Body of pancreas (tissue), 4 donors: ENCODE measurements at regions not wholly inside any gene's neighbourhood (a gene's known extent, or its start where the extent isn't known, plus 50 kb on each side); places are given as distances from the start of the nearest gene placed in this dataset.

Source experiments
- ATAC-seq: fragments of 150-250 bp; one replicate; pipeline ENCODE4 v1.9.1; 2016
- DNase-seq, 4 donors: peaks; one replicate each; pipeline ENCODE4 v3.0.0-alpha.2; 2019
- H3K27ac ChIP-seq, 4 donors: fragments of 200-600 bp; sonication (generic); 1 replicate in 3 of 4; 2 replicates in 1 of 4; pipeline versions ENCODE4 v1.5.1 to v1.6.1; 2016 to 2019; ENCODE audit warnings: mild to moderate bottlenecking in 1 of 4, mixed read lengths in 1 of 4, moderate library complexity in 1 of 4
- H3K27me3 ChIP-seq, 2 donors: fragments of 200-600 bp; sonication (generic); one replicate each; pipeline ENCODE4 v1.6.0; 2016; ENCODE audit warnings: mild to moderate bottlenecking in 1 of 2
- H3K36me3 ChIP-seq, 2 donors: fragments of 200-600 bp; sonication (generic); replicated peaks in 1 of 2; 2 replicates each; pipeline ENCODE4 v1.5.1; 2016; ENCODE audit warnings: low read depth in 2 of 2; ENCODE audit not compliant: insufficient read depth in 1 of 2
- H3K4me1 ChIP-seq: fragments of 200-600 bp; sonication (generic); one replicate; pipeline ENCODE4 v1.6.0; 2016
- H3K4me3 ChIP-seq, 2 donors: fragments of 200-600 bp; sonication (generic); 1 replicate in 1 of 2; 2 replicates in 1 of 2; pipeline ENCODE4 v1.5.1; 2016 to 2019
- H3K9me3 ChIP-seq, 3 donors: fragments of 200-600 bp; sonication (generic); 1 replicate in 2 of 3; 2 replicates in 1 of 3; pipeline ENCODE4 v1.5.1; 2016
- POLR2A ChIP-seq, 3 donors: fragments of 450-650 bp; IDR thresholded peaks; one replicate each; pipeline ENCODE4 v1.6.1; 2016; ENCODE audit warnings: antibody characterized with exemption in 3 of 3, mild to moderate bottlenecking in 2 of 3
- WGBS, 2 donors: methylation state at CpG; one replicate each; pipeline ENCODE4 v1.1.5; 2017; 5-methylcytosine and 5-hydroxymethylcytosine counted together
- intact Hi-C: fragments of 100-400 bp; cut with DNase I; formaldehyde crosslinking; loops from one replicate; pipeline ENCODE4 v1.15.1; 2023
- TF ChIP-seq, protein P1 (sequence below), 7 experiments: fragments of 450-650 bp in 4 of 7; fragments of 200-600 bp in 3 of 7; sonication (generic) in 3 of 7; IDR thresholded peaks; one replicate each; pipeline ENCODE4 v1.5.1; 2016 to 2019; ENCODE audit warnings: antibody characterized with exemption in 7 of 7

DNA sequence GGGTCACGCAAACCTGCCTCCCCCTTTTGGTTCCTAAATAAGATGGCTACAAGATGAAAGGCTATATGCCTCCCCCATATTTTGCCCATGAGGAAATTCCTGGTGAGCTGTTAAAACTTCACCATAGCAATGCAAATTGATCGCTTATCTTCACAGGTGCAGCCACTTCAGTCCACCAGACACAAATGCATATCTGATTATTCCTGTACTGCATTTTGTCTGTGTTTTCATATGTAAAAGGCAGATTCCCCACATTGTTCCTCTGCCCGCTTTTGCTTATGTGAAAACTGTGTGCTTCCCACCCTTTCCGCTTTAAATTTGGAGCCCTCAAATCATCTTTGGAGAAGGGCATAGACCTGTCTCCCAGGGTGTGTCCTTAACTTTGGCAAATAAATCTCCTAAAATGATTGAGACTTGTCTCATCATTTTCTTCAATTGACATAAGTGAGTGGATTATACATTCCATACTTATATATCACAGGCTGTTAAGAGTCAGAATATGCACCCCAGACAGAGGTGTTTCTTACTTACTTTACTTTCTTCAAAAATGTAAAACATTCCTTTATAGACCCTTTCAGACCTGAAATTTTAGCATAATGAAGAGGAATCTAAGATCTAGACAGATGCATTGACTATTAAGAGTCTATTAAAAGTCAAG, 116.4 kb downstream of the CASP12 start:
- no peak for DNase-seq
- Histone ChIP-seq H3K4me3 (no peak overlapping the region), H3K27ac (no peak overlapping the region), H3K9me3 (no peaks in the 10 kb centered on the region), H3K4me1 (no peaks in the 10 kb centered on the region), H3K27me3 (no peaks in the 10 kb centered on the region), H3K36me3 (no peaks in the 10 kb centered on the region)
- 81 to 86% methylated on average over 4 of the region's 4 CpGs for WGBS, 2 donors
- no peak for TF ChIP-seq POLR2A (IDR thresholded peaks at IDR 0.05)
- TF ChIP-seq, protein P1, sequence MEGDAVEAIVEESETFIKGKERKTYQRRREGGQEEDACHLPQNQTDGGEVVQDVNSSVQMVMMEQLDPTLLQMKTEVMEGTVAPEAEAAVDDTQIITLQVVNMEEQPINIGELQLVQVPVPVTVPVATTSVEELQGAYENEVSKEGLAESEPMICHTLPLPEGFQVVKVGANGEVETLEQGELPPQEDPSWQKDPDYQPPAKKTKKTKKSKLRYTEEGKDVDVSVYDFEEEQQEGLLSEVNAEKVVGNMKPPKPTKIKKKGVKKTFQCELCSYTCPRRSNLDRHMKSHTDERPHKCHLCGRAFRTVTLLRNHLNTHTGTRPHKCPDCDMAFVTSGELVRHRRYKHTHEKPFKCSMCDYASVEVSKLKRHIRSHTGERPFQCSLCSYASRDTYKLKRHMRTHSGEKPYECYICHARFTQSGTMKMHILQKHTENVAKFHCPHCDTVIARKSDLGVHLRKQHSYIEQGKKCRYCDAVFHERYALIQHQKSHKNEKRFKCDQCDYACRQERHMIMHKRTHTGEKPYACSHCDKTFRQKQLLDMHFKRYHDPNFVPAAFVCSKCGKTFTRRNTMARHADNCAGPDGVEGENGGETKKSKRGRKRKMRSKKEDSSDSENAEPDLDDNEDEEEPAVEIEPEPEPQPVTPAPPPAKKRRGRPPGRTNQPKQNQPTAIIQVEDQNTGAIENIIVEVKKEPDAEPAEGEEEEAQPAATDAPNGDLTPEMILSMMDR (IDR thresholded peaks at IDR 0.05): no peak
- ATAC-seq: no peak
- intact Hi-C loops: no loop called here

DNA sequence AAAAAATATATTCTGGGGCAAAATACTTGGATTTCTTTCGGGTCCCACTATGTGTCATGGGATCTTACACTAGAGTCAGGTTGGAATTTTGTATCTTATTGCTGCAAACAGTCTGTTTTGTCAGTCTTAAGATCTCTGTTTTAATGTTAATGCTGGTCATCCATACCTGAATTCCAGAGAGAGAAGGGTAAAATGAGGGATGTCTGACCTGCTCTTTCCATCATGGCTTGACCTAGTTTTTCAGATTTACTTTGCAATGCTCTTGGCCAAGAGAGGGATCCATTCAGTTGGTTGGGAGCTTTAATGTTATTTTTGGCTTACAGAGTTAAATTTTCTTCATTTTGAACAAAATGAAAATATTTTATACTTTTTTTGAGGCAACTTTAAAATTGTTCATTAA, 117.2 kb downstream of the CASP12 start:
- 53 to 56% methylated on average over 1 of the region's 1 CpG for WGBS, 2 donors

DNA sequence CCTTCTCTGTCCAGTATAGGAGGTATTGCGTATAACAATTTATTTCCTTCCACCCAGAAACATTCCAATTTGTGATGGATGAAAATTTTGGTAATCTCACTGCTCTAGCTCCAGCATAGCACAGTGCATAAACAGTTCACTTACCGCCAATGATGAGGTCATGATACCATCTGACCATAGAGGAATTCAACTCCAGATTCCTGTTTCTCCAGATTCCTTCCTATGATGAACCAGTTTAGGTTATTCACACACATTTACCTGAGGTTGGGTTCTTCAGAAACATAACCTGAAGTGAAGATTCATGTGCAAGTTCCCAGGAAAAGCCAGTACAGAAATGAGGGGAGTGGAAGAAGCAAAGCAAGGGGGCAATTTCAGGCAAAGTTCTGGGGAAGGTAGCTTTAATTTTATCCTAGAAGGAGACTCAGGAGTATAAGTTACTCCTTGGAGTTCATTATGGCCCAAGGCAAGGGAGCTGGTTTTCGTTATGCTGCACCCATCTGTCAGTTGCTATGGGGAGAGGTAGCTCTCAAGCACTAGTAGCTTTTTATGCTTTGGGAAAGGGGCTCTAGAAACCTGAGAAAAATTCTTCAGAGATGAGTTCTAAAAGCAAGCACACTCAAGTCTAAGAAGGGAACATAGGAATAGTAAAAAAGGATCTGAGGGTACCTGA, 121.6 kb downstream of the CASP12 start:
- 79 to 83% methylated on average over 3 of the region's 3 CpGs for WGBS, 2 donors
- Histone ChIP-seq H3K4me1 (no peaks in the 10 kb centered on the region), H3K27ac (no peak overlapping the region), H3K36me3 (no peaks in the 10 kb centered on the region), H3K9me3 (no peaks in the 10 kb centered on the region), H3K27me3 (no peaks in the 10 kb centered on the region), H3K4me3 (no peak overlapping the region)
- intact Hi-C loops: no loop called here
- ATAC-seq: no peak
- TF ChIP-seq, protein P1 (IDR thresholded peaks at IDR 0.05): no peak
- no peak for TF ChIP-seq POLR2A (IDR thresholded peaks at IDR 0.05)
- no peak for DNase-seq

More for the DNA sequence above, 117.2 kb downstream of the CASP12 start:
- ATAC-seq (no peak), DNase-seq (no peak)
- H3K4me3 ChIP-seq: no peak overlapping the region
- no peaks in the 10 kb centered on the region for H3K27me3 ChIP-seq
- no peaks in the 10 kb centered on the region for H3K4me1 ChIP-seq
- no peaks in the 10 kb centered on the region for H3K9me3 ChIP-seq
- no peaks in the 10 kb centered on the region for H3K36me3 ChIP-seq
- H3K27ac ChIP-seq: no peak overlapping the region
- intact Hi-C loops: no loop called here
- TF ChIP-seq, protein P1 (IDR thresholded peaks at IDR 0.05): no peak
- TF ChIP-seq POLR2A (IDR thresholded peaks at IDR 0.05): no peak

DNA sequence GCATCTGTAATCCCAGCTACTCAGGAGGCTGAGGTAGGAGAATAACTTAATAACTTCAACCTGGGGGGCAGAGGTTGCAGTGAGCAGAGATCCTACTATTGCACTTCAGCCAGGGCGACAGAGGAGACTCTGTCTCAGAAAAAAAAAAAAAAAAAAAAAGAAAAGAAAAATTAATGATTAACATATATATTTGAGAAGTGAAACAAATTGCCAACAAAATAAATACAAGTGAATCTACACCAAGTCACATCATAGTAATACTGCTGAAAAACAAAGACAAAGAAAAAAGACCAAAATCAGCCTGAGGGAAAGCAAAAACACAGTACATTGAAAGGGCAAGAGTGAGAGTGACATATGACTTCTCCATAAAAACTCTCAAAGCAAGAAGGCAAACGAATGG, 123.7 kb downstream of the CASP12 start:
- Histone ChIP-seq H3K36me3 (no peaks in the 10 kb centered on the region), H3K27me3 (no peaks in the 10 kb centered on the region), H3K4me3 (no peak overlapping the region), H3K9me3 (no peaks in the 10 kb centered on the region), H3K27ac (no peak overlapping the region), H3K4me1 (no peaks in the 10 kb centered on the region)
- TF ChIP-seq POLR2A (IDR thresholded peaks at IDR 0.05): no peak
- TF ChIP-seq, protein P1 (IDR thresholded peaks at IDR 0.05): no peak
- ATAC-seq (no peak), DNase-seq (no peak)
- 40 to 56% methylated on average over 2 of the region's 2 CpGs for WGBS, 2 donors
- intact Hi-C loops: no loop called here

DNA sequence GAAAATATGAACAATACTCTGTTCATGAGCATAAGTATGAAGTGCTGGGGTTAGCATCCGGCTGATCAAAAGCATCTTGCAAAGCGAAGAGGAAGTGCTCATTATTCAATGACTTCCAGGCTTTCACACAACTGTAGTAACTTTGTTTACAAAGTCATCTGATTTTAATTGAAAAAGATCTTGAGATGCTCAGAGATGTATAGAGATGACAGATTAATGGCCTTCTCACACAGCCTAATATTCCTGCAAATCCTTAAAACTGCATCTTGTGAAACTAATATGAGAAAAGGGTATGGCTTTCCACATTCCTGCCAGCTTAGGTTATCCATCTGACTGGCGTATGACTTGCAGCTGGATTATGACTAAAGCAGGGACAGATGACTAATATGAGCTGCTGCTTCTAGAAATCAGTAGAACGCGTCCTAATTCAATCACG, 125.4 kb downstream of the CASP12 start:
- Histone ChIP-seq H3K36me3 (no peaks in the 10 kb centered on the region), H3K4me1 (no peaks in the 10 kb centered on the region), H3K27ac (no peak overlapping the region), H3K9me3 (no peaks in the 10 kb centered on the region), H3K4me3 (no peak overlapping the region), H3K27me3 (no peaks in the 10 kb centered on the region)
- ATAC-seq: no peak
- TF ChIP-seq POLR2A (IDR thresholded peaks at IDR 0.05): no peak
- TF ChIP-seq, protein P1 (IDR thresholded peaks at IDR 0.05): no peak
- intact Hi-C loops: no loop called here
- DNase-seq: no peak
- WGBS, 2 donors: 47 to 51% methylated on average over 6 of the region's 6 CpGs
